ENCODE measurements at regions not wholly inside any gene's neighbourhood (a gene's known extent, or its start where the extent isn't known, plus 50 kb on each side); places are given as distances from the start of the nearest gene placed in this dataset.

DNA sequence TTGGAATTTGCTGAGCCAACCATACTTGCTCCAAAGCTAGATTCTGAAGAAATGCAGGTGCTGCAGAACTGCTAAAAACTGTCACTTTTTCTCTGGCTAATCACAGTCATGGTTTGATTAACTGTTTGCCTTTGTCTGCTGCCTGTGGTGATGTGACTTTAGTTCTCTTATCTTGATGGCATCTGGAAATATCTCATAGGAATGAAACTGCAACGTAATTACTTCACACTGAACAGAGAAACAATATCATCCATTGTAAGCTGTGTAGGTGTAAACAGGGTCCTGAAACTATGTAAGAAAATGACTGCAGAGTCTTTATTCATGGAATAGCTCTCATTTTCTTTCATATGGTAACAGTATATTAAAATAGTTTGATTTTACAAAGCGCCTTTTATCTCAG, 721.9 kb upstream of the HS3ST5 start:
- no peak for TF ChIP-seq CTCF (conservative IDR thresholded peaks at IDR 0.05; ENCODE audit: low read depth in 2 of 2)
- no peak for TF ChIP-seq POLR2AphosphoS5 (IDR thresholded peaks at IDR 0.05; ENCODE audit: low read depth)
- no peak for TF ChIP-seq EZH2 (IDR thresholded peaks at IDR 0.05; ENCODE audit: low read depth, unreplicated experiment)

All from GM23338 (cell line).